ENCODE measurements at regions not wholly inside any gene's neighbourhood (a gene's known extent, or its start where the extent isn't known, plus 50 kb on each side); places are given as distances from the start of the nearest gene placed in this dataset.
"Not testable (repeated sequence)": the region's sequence is repeated elsewhere in the genome, so short reads cannot be mapped to it uniquely, and the experiment has no call there.

GRCh38 chr5:176066262-176066945 is 98.3 kb upstream of the THOC3 start:
- H3K27ac Mint-ChIP-seq (ENCODE audit: unreplicated experiment); H3K9me3 Mint-ChIP-seq (ENCODE audit: unreplicated experiment); DNase-seq (ENCODE audit: extremely low spot score, unreplicated experiment); H3K4me3 Mint-ChIP-seq (ENCODE audit: unreplicated experiment); H3K36me3 Mint-ChIP-seq (ENCODE audit: unreplicated experiment); H3K4me1 Mint-ChIP-seq (ENCODE audit: unreplicated experiment); H3K27me3 Mint-ChIP-seq (ENCODE audit: unreplicated experiment): not testable (repeated sequence)

- not testable (repeated sequence) for H3K4me1 Mint-ChIP-seq (ENCODE audit: unreplicated experiment); H3K9me3 Mint-ChIP-seq (ENCODE audit: unreplicated experiment); H3K4me3 Mint-ChIP-seq (ENCODE audit: unreplicated experiment)
Observed at GRCh38 chr5:176067162-176067561, 99.0 kb upstream of the THOC3 start.

GRCh38 chr5:176067948-176068347 is 99.8 kb upstream of the THOC3 start:
- DNase-seq (ENCODE audit: extremely low spot score, unreplicated experiment); H3K27ac Mint-ChIP-seq (ENCODE audit: unreplicated experiment); H3K36me3 Mint-ChIP-seq (ENCODE audit: unreplicated experiment); H3K27me3 Mint-ChIP-seq (ENCODE audit: unreplicated experiment); H3K4me1 Mint-ChIP-seq (ENCODE audit: unreplicated experiment); H3K9me3 Mint-ChIP-seq (ENCODE audit: unreplicated experiment); H3K4me3 Mint-ChIP-seq (ENCODE audit: unreplicated experiment): not testable (repeated sequence)

More at GRCh38 chr5:176067162-176067561, 99.0 kb upstream of the THOC3 start:
- H3K27me3 Mint-ChIP-seq (ENCODE audit: unreplicated experiment); H3K27ac Mint-ChIP-seq (ENCODE audit: unreplicated experiment); DNase-seq (ENCODE audit: extremely low spot score, unreplicated experiment); H3K36me3 Mint-ChIP-seq (ENCODE audit: unreplicated experiment): not testable (repeated sequence)

GRCh38 chr5:176073996-176074571 is 106.0 kb upstream of the THOC3 start:
- H3K4me1 Mint-ChIP-seq (ENCODE audit: unreplicated experiment); H3K9me3 Mint-ChIP-seq (ENCODE audit: unreplicated experiment); DNase-seq (ENCODE audit: extremely low spot score, unreplicated experiment); H3K27ac Mint-ChIP-seq (ENCODE audit: unreplicated experiment); H3K4me3 Mint-ChIP-seq (ENCODE audit: unreplicated experiment); H3K27me3 Mint-ChIP-seq (ENCODE audit: unreplicated experiment); H3K36me3 Mint-ChIP-seq (ENCODE audit: unreplicated experiment): not testable (repeated sequence)

GRCh38 chr5:176083717-176084116 is 115.6 kb upstream of the THOC3 start:
- not testable (repeated sequence) for H3K27ac Mint-ChIP-seq (ENCODE audit: unreplicated experiment); DNase-seq (ENCODE audit: extremely low spot score, unreplicated experiment); H3K9me3 Mint-ChIP-seq (ENCODE audit: unreplicated experiment); H3K4me3 Mint-ChIP-seq (ENCODE audit: unreplicated experiment); H3K4me1 Mint-ChIP-seq (ENCODE audit: unreplicated experiment); H3K27me3 Mint-ChIP-seq (ENCODE audit: unreplicated experiment); H3K36me3 Mint-ChIP-seq (ENCODE audit: unreplicated experiment)

GRCh38 chr5:176103083-176103482 is 135.0 kb upstream of the THOC3 start:
- H3K4me1 Mint-ChIP-seq (ENCODE audit: unreplicated experiment); H3K4me3 Mint-ChIP-seq (ENCODE audit: unreplicated experiment); H3K36me3 Mint-ChIP-seq (ENCODE audit: unreplicated experiment); H3K9me3 Mint-ChIP-seq (ENCODE audit: unreplicated experiment); DNase-seq (ENCODE audit: extremely low spot score, unreplicated experiment); H3K27me3 Mint-ChIP-seq (ENCODE audit: unreplicated experiment); H3K27ac Mint-ChIP-seq (ENCODE audit: unreplicated experiment): not testable (repeated sequence)

- not testable (repeated sequence) for H3K9me3 Mint-ChIP-seq (ENCODE audit: unreplicated experiment); DNase-seq (ENCODE audit: extremely low spot score, unreplicated experiment); H3K27me3 Mint-ChIP-seq (ENCODE audit: unreplicated experiment); H3K27ac Mint-ChIP-seq (ENCODE audit: unreplicated experiment); H3K36me3 Mint-ChIP-seq (ENCODE audit: unreplicated experiment); H3K4me3 Mint-ChIP-seq (ENCODE audit: unreplicated experiment); H3K4me1 Mint-ChIP-seq (ENCODE audit: unreplicated experiment)
Observed at GRCh38 chr5:176112888-176113287, 125.3 kb upstream of the SIMC1 start.

- H3K4me1 Mint-ChIP-seq (ENCODE audit: unreplicated experiment); H3K9me3 Mint-ChIP-seq (ENCODE audit: unreplicated experiment); H3K4me3 Mint-ChIP-seq (ENCODE audit: unreplicated experiment); H3K27me3 Mint-ChIP-seq (ENCODE audit: unreplicated experiment); H3K36me3 Mint-ChIP-seq (ENCODE audit: unreplicated experiment); H3K27ac Mint-ChIP-seq (ENCODE audit: unreplicated experiment); DNase-seq (ENCODE audit: extremely low spot score, unreplicated experiment): not testable (repeated sequence)
Observed at GRCh38 chr5:176113673-176114335, 124.4 kb upstream of the SIMC1 start.

GRCh38 chr5:176114825-176115224 is 123.4 kb upstream of the SIMC1 start:
- H3K9me3 Mint-ChIP-seq (ENCODE audit: unreplicated experiment); H3K36me3 Mint-ChIP-seq (ENCODE audit: unreplicated experiment); DNase-seq (ENCODE audit: extremely low spot score, unreplicated experiment); H3K4me3 Mint-ChIP-seq (ENCODE audit: unreplicated experiment); H3K4me1 Mint-ChIP-seq (ENCODE audit: unreplicated experiment); H3K27ac Mint-ChIP-seq (ENCODE audit: unreplicated experiment); H3K27me3 Mint-ChIP-seq (ENCODE audit: unreplicated experiment): not testable (repeated sequence)

- not testable (repeated sequence) for H3K9me3 Mint-ChIP-seq (ENCODE audit: unreplicated experiment); H3K27ac Mint-ChIP-seq (ENCODE audit: unreplicated experiment); H3K4me1 Mint-ChIP-seq (ENCODE audit: unreplicated experiment); H3K27me3 Mint-ChIP-seq (ENCODE audit: unreplicated experiment); H3K4me3 Mint-ChIP-seq (ENCODE audit: unreplicated experiment); DNase-seq (ENCODE audit: extremely low spot score, unreplicated experiment); H3K36me3 Mint-ChIP-seq (ENCODE audit: unreplicated experiment)
Observed at GRCh38 chr5:176117699-176118238, 120.5 kb upstream of the SIMC1 start.

GRCh38 chr5:176122361-176122760 is 115.9 kb upstream of the SIMC1 start:
- not testable (repeated sequence) for H3K27ac Mint-ChIP-seq (ENCODE audit: unreplicated experiment); H3K27me3 Mint-ChIP-seq (ENCODE audit: unreplicated experiment); H3K9me3 Mint-ChIP-seq (ENCODE audit: unreplicated experiment); H3K4me1 Mint-ChIP-seq (ENCODE audit: unreplicated experiment); DNase-seq (ENCODE audit: extremely low spot score, unreplicated experiment); H3K36me3 Mint-ChIP-seq (ENCODE audit: unreplicated experiment); H3K4me3 Mint-ChIP-seq (ENCODE audit: unreplicated experiment)

GRCh38 chr5:176124120-176124519 is 114.1 kb upstream of the SIMC1 start:
- H3K9me3 Mint-ChIP-seq (ENCODE audit: unreplicated experiment); H3K4me3 Mint-ChIP-seq (ENCODE audit: unreplicated experiment); H3K36me3 Mint-ChIP-seq (ENCODE audit: unreplicated experiment); H3K4me1 Mint-ChIP-seq (ENCODE audit: unreplicated experiment); H3K27me3 Mint-ChIP-seq (ENCODE audit: unreplicated experiment); H3K27ac Mint-ChIP-seq (ENCODE audit: unreplicated experiment); DNase-seq (ENCODE audit: extremely low spot score, unreplicated experiment): not testable (repeated sequence)
